GM12878 (cell line): ENCODE measurements at regions not wholly inside any gene's neighbourhood (a gene's known extent, or its start where the extent isn't known, plus 50 kb on each side); places are given as distances from the start of the nearest gene placed in this dataset.

Source experiments
- ATAC-seq: fragments of 200-7000 bp; cut with Tn5 transposase; 3 replicates; pipeline ENCODE4 v1.9.1; 2020; ENCODE audit warnings: mild to moderate bottlenecking, moderate library complexity
- BruUV-seq: library from RNA; stranded (reverse); fragments of 400-500 nt; replicated peaks from 2 replicates; lab custom pipeline; 2021; lab: Mats Ljungman, UMichigan
- CTCF ChIA-PET: fragments of 300-600 bp; sonication (Branson Sonifier 250); formaldehyde crosslinking; extraction: SDS; loops from one replicate; lab custom pipeline; 2021; ENCODE audit warnings: inconsistent platforms; lab: Yijun Ruan, JAX
- POLR2A ChIA-PET: fragments of 350-600 bp; formaldehyde crosslinking; extraction: SDS; loops from one replicate; lab custom pipeline; 2021; ENCODE audit warnings: inconsistent platforms; lab: Charles Lee
- RAD21 ChIA-PET: fragments of 300-600 bp; sonication (Branson Sonifier 250); formaldehyde crosslinking; loops from one replicate; lab custom pipeline; 2023; ENCODE audit warnings: antibody characterized with exemption; ENCODE audit not compliant: unreplicated experiment; lab: Charles Lee
- SMC1A ChIA-PET: fragments of 300-600 bp; sonication (Branson Sonifier 250); formaldehyde crosslinking; loops from one replicate; lab custom pipeline; 2023; ENCODE audit not compliant: unreplicated experiment, uncharacterized antibody; lab: Charles Lee
- DNase-seq: peaks from one replicate; pipeline ENCODE4 v3.0.0-alpha.2; 2011; ENCODE audit warnings: low read depth, low spot score
- FAIRE-seq: peaks from 3 replicates; lab custom pipeline; 2011; peaks lifted over from hg19 to GRCh38; lab: Jason Lieb, UNC
- H2AFZ ChIP-seq: 2 replicates; pipeline ENCODE4 v1.6.0; 2011; ENCODE audit warnings: low read depth, low read length, control low read depth; ENCODE audit not compliant: control insufficient read depth
- H3K27ac ChIP-seq: 2 replicates; pipeline ENCODE4 v1.5.1; 2011; ENCODE audit warnings: control low read depth; ENCODE audit not compliant: control insufficient read depth, insufficient read depth
- H3K27me3 ChIP-seq, 2 experiments: replicated peaks in 1 of 2; 2 replicates each; pipeline versions ENCODE4 v1.6.0 to v1.6.1; 2011; ENCODE audit warnings: low read length in 1 of 2; ENCODE audit not compliant: control insufficient read depth in 2 of 2, insufficient read depth in 2 of 2
- H3K36me3 ChIP-seq, 2 experiments: 2 replicates each; pipeline ENCODE4 v1.5.1; 2011; ENCODE audit warnings: low read length in 1 of 2; ENCODE audit not compliant: control insufficient read depth in 2 of 2, insufficient read depth in 2 of 2
- H3K4me1 ChIP-seq: 2 replicates; pipeline ENCODE4 v1.6.1; 2011; ENCODE audit warnings: mild to moderate bottlenecking, low read length, moderate library complexity, mixed read lengths; ENCODE audit not compliant: control insufficient read depth, insufficient read depth
- H3K4me2 ChIP-seq: 2 replicates; pipeline ENCODE4 v1.6.0; 2011; ENCODE audit warnings: control low read depth; ENCODE audit not compliant: control insufficient read depth, insufficient read depth
- H3K4me3 ChIP-seq: fragments of 200-600 bp; sonication (generic); 2 replicates; pipeline ENCODE4 v1.5.1; 2016
- H3K79me2 ChIP-seq: 2 replicates; pipeline ENCODE4 v1.6.0; 2011; ENCODE audit warnings: low read length; ENCODE audit not compliant: control insufficient read depth, insufficient read depth
- H3K9ac ChIP-seq: 2 replicates; pipeline ENCODE4 v1.8.0; 2011; ENCODE audit warnings: low read length, control low read depth, mixed read lengths; ENCODE audit not compliant: control insufficient read depth, insufficient read depth
- H3K9me3 ChIP-seq: replicated peaks from 3 replicates; pipeline ENCODE4 v1.5.1; 2011; ENCODE audit warnings: mild to moderate bottlenecking, low read length; ENCODE audit not compliant: control insufficient read depth, insufficient read depth
- H4K20me1 ChIP-seq: 2 replicates; pipeline ENCODE4 v1.6.0; 2011; ENCODE audit not compliant: control insufficient read depth, insufficient read depth
- BRCA1 ChIP-seq: IDR thresholded peaks from 2 replicates; pipeline ENCODE4 v1.6.1; 2011; ENCODE audit warnings: low read depth, low read length, improper control_type of control experiment
- CBX5 ChIP-seq: sonication (generic); IDR thresholded peaks from 2 replicates; pipeline ENCODE4 v1.6.1; 2016; ENCODE audit warnings: low read depth, moderate library complexity, mild to moderate bottlenecking, inconsistent platforms
- E2F8 ChIP-seq: fragments of 450-650 bp; IDR thresholded peaks from 2 replicates; pipeline ENCODE4 v1.6.1; 2018; ENCODE audit warnings: mild to moderate bottlenecking, low read depth, moderate library complexity; ENCODE audit not compliant: partially characterized antibody
- ETV6 ChIP-seq, 2 experiments: fragments of 450-650 bp in 1 of 2; IDR thresholded peaks in 1 of 2; conservative IDR thresholded peaks in 1 of 2; 2 replicates each; pipeline ENCODE4 v1.6.1; 2014; ENCODE audit warnings: antibody characterized with exemption in 1 of 2, borderline replicate concordance in 1 of 2, low read depth in 1 of 2, mild to moderate bottlenecking in 1 of 2, moderate library complexity in 1 of 2
- HDGF ChIP-seq: fragments of 450-650 bp; IDR thresholded peaks from 2 replicates; pipeline ENCODE4 v1.6.1; 2016; ENCODE audit warnings: antibody characterized with exemption
- IRF4 ChIP-seq: IDR thresholded peaks from 2 replicates; pipeline ENCODE4 v1.6.1; 2011; ENCODE audit warnings: low read depth, low read length
- MXI1 ChIP-seq: fragments of 150-350 bp; IDR thresholded peaks from 2 replicates; pipeline ENCODE4 v1.6.1; 2011; ENCODE audit warnings: low read depth, mild to moderate bottlenecking, inconsistent platforms, low read length, improper control_type of control experiment
- MYC ChIP-seq: IDR thresholded peaks from 2 replicates; pipeline ENCODE4 v1.6.1; 2011; ENCODE audit warnings: mild to moderate bottlenecking, low read length, moderate library complexity, inconsistent platforms; ENCODE audit not compliant: insufficient read depth, insufficient replicate concordance, insufficient read length, severe bottlenecking
- NR2F1 ChIP-seq: fragments of 450-650 bp; conservative IDR thresholded peaks from 2 replicates; pipeline ENCODE4 v1.6.1; 2017; ENCODE audit warnings: mild to moderate bottlenecking
- RAD21 ChIP-seq: IDR thresholded peaks from 2 replicates; pipeline ENCODE4 v1.6.1; 2011; ENCODE audit warnings: mild to moderate bottlenecking, low read depth, low read length, moderate library complexity; ENCODE audit not compliant: insufficient read depth
- YY1 ChIP-seq: IDR thresholded peaks from 2 replicates; pipeline ENCODE4 v1.6.1; 2011; ENCODE audit warnings: low read depth, mild to moderate bottlenecking, low read length
- ZBTB33 ChIP-seq: fragments of 450-650 bp; IDR thresholded peaks from 2 replicates; pipeline ENCODE4 v1.6.1; 2017; ENCODE audit warnings: mild to moderate bottlenecking
- WGBS: methylation state at CpG from one replicate; pipeline ENCODE4 v1.1.6; 2016; ENCODE audit warnings: low lambda C conversion rate; ENCODE audit not compliant: insufficient replicate concordance, insufficient coverage; ENCODE audit errors: missing lambda C conversion rate; 5-methylcytosine and 5-hydroxymethylcytosine counted together
- in situ Hi-C: fragments of 300-500 bp; cut with MboI; formaldehyde crosslinking; loops from 9 replicates; pipeline ENCODE4 v1.14.3; 2018; ENCODE audit warnings: mixed read lengths
- intact Hi-C: fragments of 100-400 bp; cut with micrococcal nuclease; formaldehyde crosslinking; loops from one replicate; pipeline ENCODE4 v1.14.2; 2022; ENCODE audit not compliant: unreplicated experiment
- TF ChIP-seq, protein P1 (sequence below): fragments of 450-650 bp; IDR thresholded peaks from 2 replicates; pipeline ENCODE4 v1.6.1; 2014; ENCODE audit warnings: mild to moderate bottlenecking
- TF ChIP-seq, protein P2 (sequence below): IDR thresholded peaks from 2 replicates; pipeline ENCODE4 v1.6.1; 2012; ENCODE audit warnings: improper control_type of control experiment, low read depth, low read length; ENCODE audit not compliant: insufficient replicate concordance

- intact Hi-C loops (no loop called here), in situ Hi-C loops (no loop called here)
- no peak for DNase-seq
- Histone ChIP-seq H4K20me1 (no peaks in the 10 kb centered on the region), H3K36me3 (no peaks in the 10 kb centered on the region), H3K9me3 (no peaks in the 10 kb centered on the region), H3K9ac (no peak overlapping the region), H3K79me2 (no peaks in the 10 kb centered on the region), H3K4me1 (no peaks in the 10 kb centered on the region), H2AFZ (no peak overlapping the region), H3K27me3 (no peaks in the 10 kb centered on the region), H3K4me2 (no peak overlapping the region), H3K4me3 (no peak overlapping the region), H3K27ac (no peak overlapping the region)
- FAIRE-seq, result no peak
- POLR2A ChIA-PET, result no interaction called here
- ATAC-seq, result no peak
- CTCF ChIA-PET, result interaction anchor here (0.9 kb wide), 1 partner anchor 1290 kb away, joined by 3 read pairs; no protein-coding TSS in a partner anchor
- SMC1A ChIA-PET, result no interaction called here
- BruUV-seq, result no TSS peak
- RAD21 ChIA-PET, result no interaction called here
- 36% methylated on average over 2 of the region's 2 CpGs for WGBS
- TF ChIP-seq NR2F1 (no peak), E2F8 (no peak), MYC (no peak), CBX5 (no peak), ZBTB33 (no peak), IRF4 (no peak), BRCA1 (no peak), ETV6 (conservative IDR thresholded peaks at IDR 0.05 in 1 of 2, IDR thresholded peaks at IDR 0.05 in 1 of 2; ENCODE audit: borderline replicate concordance in 1 of 2, low read depth in 1 of 2) (no peak), YY1 (no peak), RAD21 (no peak), MXI1 (no peak), HDGF (no peak)
- TF ChIP-seq, protein P1, sequence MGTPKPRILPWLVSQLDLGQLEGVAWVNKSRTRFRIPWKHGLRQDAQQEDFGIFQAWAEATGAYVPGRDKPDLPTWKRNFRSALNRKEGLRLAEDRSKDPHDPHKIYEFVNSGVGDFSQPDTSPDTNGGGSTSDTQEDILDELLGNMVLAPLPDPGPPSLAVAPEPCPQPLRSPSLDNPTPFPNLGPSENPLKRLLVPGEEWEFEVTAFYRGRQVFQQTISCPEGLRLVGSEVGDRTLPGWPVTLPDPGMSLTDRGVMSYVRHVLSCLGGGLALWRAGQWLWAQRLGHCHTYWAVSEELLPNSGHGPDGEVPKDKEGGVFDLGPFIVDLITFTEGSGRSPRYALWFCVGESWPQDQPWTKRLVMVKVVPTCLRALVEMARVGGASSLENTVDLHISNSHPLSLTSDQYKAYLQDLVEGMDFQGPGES, result no peak
- TF ChIP-seq, protein P2, sequence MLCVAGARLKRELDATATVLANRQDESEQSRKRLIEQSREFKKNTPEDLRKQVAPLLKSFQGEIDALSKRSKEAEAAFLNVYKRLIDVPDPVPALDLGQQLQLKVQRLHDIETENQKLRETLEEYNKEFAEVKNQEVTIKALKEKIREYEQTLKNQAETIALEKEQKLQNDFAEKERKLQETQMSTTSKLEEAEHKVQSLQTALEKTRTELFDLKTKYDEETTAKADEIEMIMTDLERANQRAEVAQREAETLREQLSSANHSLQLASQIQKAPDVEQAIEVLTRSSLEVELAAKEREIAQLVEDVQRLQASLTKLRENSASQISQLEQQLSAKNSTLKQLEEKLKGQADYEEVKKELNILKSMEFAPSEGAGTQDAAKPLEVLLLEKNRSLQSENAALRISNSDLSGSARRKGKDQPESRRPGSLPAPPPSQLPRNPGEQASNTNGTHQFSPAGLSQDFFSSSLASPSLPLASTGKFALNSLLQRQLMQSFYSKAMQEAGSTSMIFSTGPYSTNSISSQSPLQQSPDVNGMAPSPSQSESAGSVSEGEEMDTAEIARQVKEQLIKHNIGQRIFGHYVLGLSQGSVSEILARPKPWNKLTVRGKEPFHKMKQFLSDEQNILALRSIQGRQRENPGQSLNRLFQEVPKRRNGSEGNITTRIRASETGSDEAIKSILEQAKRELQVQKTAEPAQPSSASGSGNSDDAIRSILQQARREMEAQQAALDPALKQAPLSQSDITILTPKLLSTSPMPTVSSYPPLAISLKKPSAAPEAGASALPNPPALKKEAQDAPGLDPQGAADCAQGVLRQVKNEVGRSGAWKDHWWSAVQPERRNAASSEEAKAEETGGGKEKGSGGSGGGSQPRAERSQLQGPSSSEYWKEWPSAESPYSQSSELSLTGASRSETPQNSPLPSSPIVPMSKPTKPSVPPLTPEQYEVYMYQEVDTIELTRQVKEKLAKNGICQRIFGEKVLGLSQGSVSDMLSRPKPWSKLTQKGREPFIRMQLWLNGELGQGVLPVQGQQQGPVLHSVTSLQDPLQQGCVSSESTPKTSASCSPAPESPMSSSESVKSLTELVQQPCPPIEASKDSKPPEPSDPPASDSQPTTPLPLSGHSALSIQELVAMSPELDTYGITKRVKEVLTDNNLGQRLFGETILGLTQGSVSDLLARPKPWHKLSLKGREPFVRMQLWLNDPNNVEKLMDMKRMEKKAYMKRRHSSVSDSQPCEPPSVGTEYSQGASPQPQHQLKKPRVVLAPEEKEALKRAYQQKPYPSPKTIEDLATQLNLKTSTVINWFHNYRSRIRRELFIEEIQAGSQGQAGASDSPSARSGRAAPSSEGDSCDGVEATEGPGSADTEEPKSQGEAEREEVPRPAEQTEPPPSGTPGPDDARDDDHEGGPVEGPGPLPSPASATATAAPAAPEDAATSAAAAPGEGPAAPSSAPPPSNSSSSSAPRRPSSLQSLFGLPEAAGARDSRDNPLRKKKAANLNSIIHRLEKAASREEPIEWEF, result no peak
These were observed 294.1 kb downstream of the SOCS6 start for GRCh38 chr18:70582981-70583380.
